ENCODE measurements at regions not wholly inside any gene's neighbourhood (a gene's known extent, or its start where the extent isn't known, plus 50 kb on each side); places are given as distances from the start of the nearest gene placed in this dataset.

GRCh38 chr2:237251986-237252385 is 162.0 kb downstream of the COL6A3 start:
- TF ChIP-seq POLR2A (IDR thresholded peaks at IDR 0.05) (no peak), CTCF (IDR thresholded peaks at IDR 0.05) (no peak), EP300 (IDR thresholded peaks at IDR 0.05) (no peak)
- Histone ChIP-seq H3K36me3 (no peaks in the 10 kb centered on the region), H3K27ac (no peak overlapping the region), H3K4me1 (peaks cover 0 to 17% (median 0%) of the 10 kb centered on the region in 4 donors), H3K4me3 (no peak overlapping the region), H3K27me3 (no peaks in the 10 kb centered on the region), H3K9me3 (no peaks in the 10 kb centered on the region)
- 76 to 83% methylated on average over 2 of the region's 2 CpGs for WGBS, 2 donors
- no peak for DNase-seq (ENCODE audit: low spot score in 2 of 2)

- 90% methylated on average over 6 of the region's 6 CpGs for WGBS, 2 donors
- no peak for TF ChIP-seq POLR2A (IDR thresholded peaks at IDR 0.05)
Measured at GRCh38 chr2:237253046-237253702, 160.8 kb downstream of the COL6A3 start.

GRCh38 chr2:237254369-237254861 is 159.5 kb downstream of the COL6A3 start:
- TF ChIP-seq CTCF (IDR thresholded peaks at IDR 0.05) (no peak), EP300 (IDR thresholded peaks at IDR 0.05) (peak; percentile 55 to 66), POLR2A (IDR thresholded peaks at IDR 0.05) (no peak)
- no peaks in the 10 kb centered on the region for H3K36me3 ChIP-seq
- H3K27ac ChIP-seq = peak overlapping the region in 2 of 4 donors; percentile 23 to 58
- no peak overlapping the region for H3K4me3 ChIP-seq
- H3K9me3 ChIP-seq = no peaks in the 10 kb centered on the region
- 50 to 66% methylated on average over 2 of the region's 2 CpGs for WGBS, 2 donors
- DNase-seq (ENCODE audit: low spot score in 2 of 2) = no peak
- H3K27me3 ChIP-seq = no peaks in the 10 kb centered on the region
- peaks cover 0 to 28% (median 2%) of the 10 kb centered on the region in 4 donors for H3K4me1 ChIP-seq

More at GRCh38 chr2:237253046-237253702, 160.8 kb downstream of the COL6A3 start:
- Histone ChIP-seq H3K4me1 (peaks cover 0 to 25% (median 2%) of the 10 kb centered on the region in 4 donors), H3K36me3 (no peaks in the 10 kb centered on the region), H3K27ac (no peak overlapping the region), H3K9me3 (no peaks in the 10 kb centered on the region), H3K4me3 (no peak overlapping the region), H3K27me3 (no peaks in the 10 kb centered on the region)
- DNase-seq (ENCODE audit: low spot score in 2 of 2) = no peak

- 75 to 79% methylated on average over 2 of the region's 2 CpGs for WGBS, 2 donors
- peak overlapping the region in 2 of 4 donors; percentile 23 to 73 for H3K27ac ChIP-seq
- TF ChIP-seq CTCF (IDR thresholded peaks at IDR 0.05) = no peak
- no peak for TF ChIP-seq POLR2A (IDR thresholded peaks at IDR 0.05)
- TF ChIP-seq EP300 (IDR thresholded peaks at IDR 0.05) = no peak
- no peak overlapping the region for H3K4me3 ChIP-seq
- H3K4me1 ChIP-seq = peaks cover 0 to 28% (median 2%) of the 10 kb centered on the region in 4 donors
- DNase-seq (ENCODE audit: low spot score in 2 of 2) = no peak
- no peaks in the 10 kb centered on the region for H3K9me3 ChIP-seq
- no peaks in the 10 kb centered on the region for H3K27me3 ChIP-seq
- no peaks in the 10 kb centered on the region for H3K36me3 ChIP-seq
Measured at GRCh38 chr2:237254911-237255578, 158.9 kb downstream of the COL6A3 start.

GRCh38 chr2:237256887-237257286 is 157.1 kb downstream of the COL6A3 start:
- no peaks in the 10 kb centered on the region for H3K36me3 ChIP-seq
- 50 to 61% methylated on average over 4 of the region's 4 CpGs for WGBS, 2 donors
- peaks cover 0 to 28% (median 2%) of the 10 kb centered on the region in 4 donors for H3K4me1 ChIP-seq
- peak overlapping the region; percentile 35 to 82 (median 62) for H3K27ac ChIP-seq
- H3K27me3 ChIP-seq = no peaks in the 10 kb centered on the region
- no peaks in the 10 kb centered on the region for H3K9me3 ChIP-seq
- no peak overlapping the region for H3K4me3 ChIP-seq
- peak in 1 of 2 donors; percentile 62 for DNase-seq (ENCODE audit: low spot score in 2 of 2)
- no peak for TF ChIP-seq CTCF (IDR thresholded peaks at IDR 0.05)
- no peak for TF ChIP-seq POLR2A (IDR thresholded peaks at IDR 0.05)
- TF ChIP-seq EP300 (IDR thresholded peaks at IDR 0.05) = peak in 1 of 2 donors; percentile 70
